SK-N-MC (cell line): ENCODE measurements at regions not wholly inside any gene's neighbourhood (a gene's known extent, or its start where the extent isn't known, plus 50 kb on each side); places are given as distances from the start of the nearest gene placed in this dataset.
"Not testable (repeated sequence)": the region's sequence is repeated elsewhere in the genome, so short reads cannot be mapped to it uniquely, and the experiment has no call there.

Experiments
- DNase-seq: peaks from one replicate; pipeline ENCODE4 v3.0.0-alpha.2; 2011; ENCODE audit warnings: low read depth, low spot score
- H3K27ac ChIP-seq: fragments of 200-600 bp; sonication (generic); 2 replicates; pipeline ENCODE4 v1.5.1; 2016; ENCODE audit warnings: mixed run types
- H3K36me3 ChIP-seq: fragments of 200-600 bp; sonication (generic); 2 replicates; pipeline ENCODE4 v1.6.1; 2017; ENCODE audit warnings: antibody characterized with exemption, low read length, mixed read lengths; ENCODE audit not compliant: insufficient read depth
- H3K4me3 ChIP-seq: fragments of 200-600 bp; sonication (generic); 2 replicates; pipeline ENCODE4 v1.5.1; 2016
- H3K9ac ChIP-seq: fragments of 200-600 bp; sonication (generic); 2 replicates; pipeline ENCODE4 v1.8.0; 2017; ENCODE audit warnings: mixed run types, mixed read lengths; ENCODE audit not compliant: insufficient read length
- H3K9me3 ChIP-seq: fragments of 200-600 bp; sonication (generic); 2 replicates; pipeline ENCODE4 v1.6.1; 2017; ENCODE audit warnings: low read depth, mild to moderate bottlenecking, antibody characterized with exemption, low read length, moderate library complexity, mixed read lengths
- EZH2 ChIP-seq: fragments of 200-600 bp; sonication (generic); IDR thresholded peaks from one replicate; pipeline ENCODE4 v1.6.1; 2017; ENCODE audit warnings: antibody characterized with exemption
- FOXP2 ChIP-seq: optimal IDR thresholded peaks from 2 replicates; pipeline ENCODE3; 2011; ENCODE audit warnings: mild to moderate bottlenecking, moderate library complexity; ENCODE audit not compliant: insufficient read depth; ENCODE audit errors: extremely low read length, control extremely low read depth
- POLR2AphosphoS5 ChIP-seq: IDR thresholded peaks from 2 replicates; pipeline ENCODE4 v1.6.1; 2012; ENCODE audit warnings: mild to moderate bottlenecking, low read depth, low read length, borderline replicate concordance

GRCh38 chr12:46562625-46563225 lies 190.2 kb upstream of the SLC38A2 start:
- H3K4me3 ChIP-seq = no peak overlapping the region
- TF ChIP-seq EZH2 = no peak
- no peak for TF ChIP-seq POLR2AphosphoS5
- TF ChIP-seq FOXP2 = no peak
- peaks cover 4% of the 10 kb centered on the region; the same call in 1 of the 2 replicates for H3K9me3 ChIP-seq
- peak overlapping the region; percentile 38 for H3K27ac ChIP-seq
- H3K36me3 ChIP-seq = no peaks in the 10 kb centered on the region
- no peak for DNase-seq
- H3K9ac ChIP-seq = no peak overlapping the region

- DNase-seq, H3K9me3 ChIP-seq, H3K36me3 ChIP-seq, H3K4me3 ChIP-seq, H3K9ac ChIP-seq: not testable (repeated sequence)
- H3K27ac ChIP-seq = 0 out of 2 replicates have a peak overlapping the region, but pooled peaks have one; percentile 38
Measured at GRCh38 chr12:46561769-46562624, 189.4 kb upstream of the SLC38A2 start.

GRCh38 chr12:46560874-46561273 lies 188.3 kb upstream of the SLC38A2 start:
- no peak overlapping the region for H3K27ac ChIP-seq
- TF ChIP-seq FOXP2 (no peak), EZH2 (no peak), POLR2AphosphoS5 (no peak)

GRCh38 chr12:46560089-46560488 lies 187.5 kb upstream of the SLC38A2 start:
- peaks cover 4% of the 10 kb centered on the region; the same call in 1 of the 2 replicates for H3K9me3 ChIP-seq
- H3K9ac ChIP-seq = no peak overlapping the region
- no peak for DNase-seq

More at GRCh38 chr12:46560874-46561273, 188.3 kb upstream of the SLC38A2 start:
- peaks cover 4% of the 10 kb centered on the region; the same call in 1 of the 2 replicates for H3K9me3 ChIP-seq
- DNase-seq = no peak
- no peak overlapping the region for H3K9ac ChIP-seq
- no peaks in the 10 kb centered on the region for H3K36me3 ChIP-seq
- H3K4me3 ChIP-seq = no peak overlapping the region

GRCh38 chr12:46559311-46559710 lies 186.7 kb upstream of the SLC38A2 start:
- Histone ChIP-seq H3K9ac (no peak overlapping the region), H3K4me3 (no peak overlapping the region), H3K9me3 (peaks cover 4% of the 10 kb centered on the region; the same call in 1 of the 2 replicates), H3K27ac (peak overlapping the region; percentile 99), H3K36me3 (no peaks in the 10 kb centered on the region)
- TF ChIP-seq POLR2AphosphoS5 (no peak), EZH2 (no peak)
- DNase-seq = no peak

More at GRCh38 chr12:46560089-46560488, 187.5 kb upstream of the SLC38A2 start:
- TF ChIP-seq FOXP2 (no peak), POLR2AphosphoS5 (no peak), EZH2 (no peak)
- no peaks in the 10 kb centered on the region for H3K36me3 ChIP-seq
- H3K4me3 ChIP-seq = no peak overlapping the region
- peak overlapping the region; percentile 99 for H3K27ac ChIP-seq

- no peak for TF ChIP-seq POLR2AphosphoS5
- no peak for TF ChIP-seq EZH2
- TF ChIP-seq FOXP2 = no peak
- peak overlapping the region; percentile 99 for H3K27ac ChIP-seq
- DNase-seq = no peak
- peaks cover under 1% of the 10 kb centered on the region; the same call in 1 of the 2 replicates for H3K9me3 ChIP-seq
- no peak overlapping the region for H3K9ac ChIP-seq
- H3K36me3 ChIP-seq = no peaks in the 10 kb centered on the region
- no peak overlapping the region for H3K4me3 ChIP-seq
Measured at GRCh38 chr12:46558677-46559076, 186.1 kb upstream of the SLC38A2 start.

GRCh38 chr12:46557539-46558373 lies 185.2 kb upstream of the SLC38A2 start:
- peak overlapping the region; percentile 99 for H3K27ac ChIP-seq
- no peak for TF ChIP-seq EZH2
- no peak for TF ChIP-seq POLR2AphosphoS5
- TF ChIP-seq FOXP2 = no peak
- no peaks in the 10 kb centered on the region for H3K36me3 ChIP-seq
- no peak overlapping the region for H3K9ac ChIP-seq
- no peak overlapping the region for H3K4me3 ChIP-seq
- DNase-seq = no peak
- H3K9me3 ChIP-seq = no peaks in the 10 kb centered on the region

GRCh38 chr12:46556819-46557524 lies 184.4 kb upstream of the SLC38A2 start:
- no peak for DNase-seq

More at GRCh38 chr12:46556819-46557524, 184.4 kb upstream of the SLC38A2 start:
- H3K9ac ChIP-seq = no peak overlapping the region
- no peaks in the 10 kb centered on the region for H3K36me3 ChIP-seq
- TF ChIP-seq FOXP2 (no peak), EZH2 (no peak), POLR2AphosphoS5 (no peak)
- H3K4me3 ChIP-seq = peak overlapping the region; percentile 11; the same call in 1 of the 2 replicates
- H3K9me3 ChIP-seq = no peaks in the 10 kb centered on the region
- peak overlapping the region; percentile 99 for H3K27ac ChIP-seq
